GM10248 (cell line): ENCODE measurements at regions not wholly inside any gene's neighbourhood (a gene's known extent, or its start where the extent isn't known, plus 50 kb on each side); places are given as distances from the start of the nearest gene placed in this dataset.

Source experiments
- CTCF ChIA-PET: fragments of 300-600 bp; sonication (Branson Sonifier 250); formaldehyde crosslinking; extraction: SDS; loops from one replicate; lab custom pipeline; 2021; ENCODE audit warnings: antibody characterized with exemption; lab: Yijun Ruan, JAX
- POLR2A ChIA-PET: fragments of 350-650 bp; sonication (Branson Sonifier 250); formaldehyde crosslinking; extraction: SDS; loops from one replicate; lab custom pipeline; 2020; ENCODE audit warnings: antibody characterized with exemption; lab: Yijun Ruan, JAX
- DNase-seq: peaks from one replicate; pipeline ENCODE4 v3.0.0; 2012; ENCODE audit errors: extremely low spot score
- TF ChIP-seq, protein P1 (sequence below): IDR thresholded peaks from 2 replicates; pipeline ENCODE4 v1.5.1; 2012; ENCODE audit warnings: mild to moderate bottlenecking, low read depth; ENCODE audit errors: extremely low read depth, missing control alignments, control extremely low read depth

DNA sequence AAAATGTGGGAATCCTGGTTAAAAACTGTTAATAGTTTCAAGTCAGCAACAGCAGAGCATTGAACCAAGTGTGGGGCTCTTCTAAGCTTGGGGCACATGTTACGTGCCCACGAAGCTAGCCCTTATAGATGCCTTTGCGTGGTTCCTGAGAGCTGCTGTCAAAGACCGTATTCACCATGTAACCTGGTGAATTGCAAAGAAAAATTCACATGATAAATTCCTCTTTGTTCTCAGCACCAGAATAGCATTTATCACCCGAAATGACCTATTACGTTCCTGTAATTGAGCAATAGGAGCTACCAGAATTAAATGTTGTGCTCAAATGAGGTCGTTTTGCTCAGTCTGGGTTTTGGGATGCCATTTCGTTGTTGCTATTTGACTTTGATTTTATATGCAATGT, 202.6 kb upstream of the PRPS1L1 start:
- CTCF ChIA-PET, result interaction anchor here (0.8 to 1.8 kb wide), 2 partner anchors 14 to 18 kb away, joined by 3 to 5 read pairs; no protein-coding TSS in a partner anchor

DNA sequence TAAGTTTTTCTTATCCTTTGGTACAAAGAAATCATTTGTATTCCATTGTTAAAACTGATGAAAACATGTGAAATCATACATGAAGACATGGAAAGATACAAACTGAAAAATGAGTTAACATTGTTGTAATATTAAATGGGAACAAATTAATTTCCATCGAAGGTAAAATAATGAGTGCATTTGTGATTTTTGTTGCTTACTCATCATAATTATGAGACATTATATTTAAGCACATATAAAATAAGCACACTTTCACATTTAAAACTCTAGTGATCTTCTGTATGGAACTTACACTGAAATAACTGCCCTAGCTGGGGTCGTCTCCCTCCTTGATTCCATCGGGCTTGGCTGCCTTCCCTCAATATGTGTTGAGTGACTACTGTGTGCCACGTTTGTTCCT, 204.2 kb upstream of the PRPS1L1 start:
- ChIA-PET CTCF (interaction anchor here (1.3 kb wide), 1 partner anchor 462 kb away, joined by 3 read pairs; no protein-coding TSS in a partner anchor), POLR2A (no interaction called here)
- TF ChIP-seq, protein P1, sequence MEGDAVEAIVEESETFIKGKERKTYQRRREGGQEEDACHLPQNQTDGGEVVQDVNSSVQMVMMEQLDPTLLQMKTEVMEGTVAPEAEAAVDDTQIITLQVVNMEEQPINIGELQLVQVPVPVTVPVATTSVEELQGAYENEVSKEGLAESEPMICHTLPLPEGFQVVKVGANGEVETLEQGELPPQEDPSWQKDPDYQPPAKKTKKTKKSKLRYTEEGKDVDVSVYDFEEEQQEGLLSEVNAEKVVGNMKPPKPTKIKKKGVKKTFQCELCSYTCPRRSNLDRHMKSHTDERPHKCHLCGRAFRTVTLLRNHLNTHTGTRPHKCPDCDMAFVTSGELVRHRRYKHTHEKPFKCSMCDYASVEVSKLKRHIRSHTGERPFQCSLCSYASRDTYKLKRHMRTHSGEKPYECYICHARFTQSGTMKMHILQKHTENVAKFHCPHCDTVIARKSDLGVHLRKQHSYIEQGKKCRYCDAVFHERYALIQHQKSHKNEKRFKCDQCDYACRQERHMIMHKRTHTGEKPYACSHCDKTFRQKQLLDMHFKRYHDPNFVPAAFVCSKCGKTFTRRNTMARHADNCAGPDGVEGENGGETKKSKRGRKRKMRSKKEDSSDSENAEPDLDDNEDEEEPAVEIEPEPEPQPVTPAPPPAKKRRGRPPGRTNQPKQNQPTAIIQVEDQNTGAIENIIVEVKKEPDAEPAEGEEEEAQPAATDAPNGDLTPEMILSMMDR, result no peak
- DNase-seq, result no peak

More for the DNA sequence above, 202.6 kb upstream of the PRPS1L1 start:
- DNase-seq, result no peak
- POLR2A ChIA-PET, result no interaction called here
- TF ChIP-seq, protein P1, result no peak

DNA sequence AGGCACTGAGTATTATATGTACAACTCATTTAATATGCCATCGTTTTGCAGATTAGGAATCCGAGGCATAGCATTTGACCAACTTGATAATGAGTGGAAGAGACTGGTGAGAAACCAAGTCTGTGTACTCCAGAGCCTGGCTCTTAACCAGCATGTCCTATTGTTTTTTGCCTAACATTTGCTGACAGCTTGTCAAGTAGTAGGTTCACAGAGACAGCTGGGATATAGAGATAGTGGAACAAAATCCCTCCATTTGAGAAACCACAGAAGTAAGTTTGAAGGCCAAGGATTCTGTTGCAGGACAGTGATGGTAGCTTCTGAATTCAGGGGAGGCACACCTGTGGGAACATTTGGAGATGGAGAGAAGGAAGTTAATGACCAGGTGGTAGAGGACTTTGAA, 206.9 kb upstream of the PRPS1L1 start:
- ChIA-PET CTCF (interaction anchor here (2.2 kb wide), 1 partner anchor 10 kb away, joined by 6 read pairs; no protein-coding TSS in a partner anchor), POLR2A (no interaction called here)
- TF ChIP-seq, protein P1, result no peak
- no peak for DNase-seq

DNA sequence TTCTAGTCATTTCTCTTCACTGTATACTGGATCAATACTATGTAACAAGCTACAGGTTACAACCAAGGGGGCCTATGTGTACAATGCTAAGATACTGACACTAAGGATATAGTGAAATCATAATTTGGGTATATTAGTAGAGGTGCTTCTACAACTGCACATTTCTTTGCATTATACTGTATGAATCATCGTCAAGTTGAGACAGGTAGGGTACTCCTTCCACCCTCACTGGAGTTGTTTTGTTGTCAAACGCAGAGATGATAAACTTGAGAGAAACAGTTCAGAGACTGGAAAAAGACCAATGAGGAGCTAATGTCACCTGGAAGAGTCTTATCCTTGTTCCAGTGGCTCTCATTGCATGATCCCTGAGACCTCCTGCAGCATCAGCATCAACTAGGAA, 208.2 kb upstream of the PRPS1L1 start:
- CTCF ChIA-PET, result interaction anchor here (1.6 to 2.2 kb wide), 2 partner anchors 11 to 21 kb away, joined by 3 to 6 read pairs; no protein-coding TSS in a partner anchor
- TF ChIP-seq, protein P1, result no peak
- POLR2A ChIA-PET, result no interaction called here
- DNase-seq, result no peak

DNA sequence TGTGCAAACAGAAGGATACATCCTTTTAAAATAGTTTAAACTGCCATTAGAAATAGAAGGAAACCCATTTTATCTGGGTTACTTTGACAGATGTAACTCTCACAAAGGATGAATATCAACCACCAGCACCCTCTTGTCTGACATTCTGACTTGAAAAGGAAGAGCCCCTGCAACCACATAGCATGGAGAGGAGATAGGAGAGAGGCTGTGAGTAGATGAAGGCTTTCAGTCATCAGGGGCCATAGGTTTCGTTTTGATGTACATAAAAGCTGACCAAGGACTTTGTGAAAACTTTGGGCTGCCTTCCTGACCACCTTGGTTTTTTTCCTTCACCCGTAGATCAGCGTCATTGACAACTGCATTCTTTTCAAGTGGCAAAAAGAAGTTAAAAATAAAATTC, 211.6 kb upstream of the PRPS1L1 start:
- DNase-seq, result no peak
- TF ChIP-seq, protein P1, result no peak
- ChIA-PET CTCF (no interaction called here), POLR2A (no interaction called here)

GRCh38 chr7:18241543-18242231, 214.0 kb upstream of the PRPS1L1 start:
- ChIA-PET POLR2A (no interaction called here), CTCF (interaction anchor here (0.9 to 1.6 kb wide), 4 partner anchors 14 to 424 kb away, joined by 3 read pairs; no protein-coding TSS in a partner anchor)
- TF ChIP-seq, protein P1, result no peak

More at GRCh38 chr7:18241543-18242231, 214.0 kb upstream of the PRPS1L1 start:
- DNase-seq, result no peak
